ENCODE measurements at regions not wholly inside any gene's neighbourhood (a gene's known extent, or its start where the extent isn't known, plus 50 kb on each side); places are given as distances from the start of the nearest gene placed in this dataset.
"Not testable (repeated sequence)": the region's sequence is repeated elsewhere in the genome, so short reads cannot be mapped to it uniquely, and the experiment has no call there.

DNA sequence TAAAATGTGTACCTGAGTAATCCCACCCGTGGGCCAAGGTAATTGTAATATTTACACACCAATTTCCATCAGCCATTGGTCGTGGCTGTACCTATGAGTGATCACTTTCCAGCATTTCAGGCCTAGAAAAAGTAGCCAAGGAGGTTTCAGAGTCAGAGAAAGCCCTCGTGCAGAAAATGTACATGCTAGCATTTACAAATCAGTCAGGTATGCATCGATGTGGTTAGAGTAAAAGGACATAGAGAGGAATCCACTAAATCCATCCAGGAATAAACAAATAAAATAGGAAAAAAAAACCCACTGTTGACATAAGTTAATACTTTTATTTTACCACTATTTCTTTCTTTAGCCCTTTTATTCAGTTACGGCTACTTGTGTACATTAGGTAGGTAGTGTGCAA, 256.8 kb downstream of the TRIML1 start:
- H3K4me3 ChIP-seq (ENCODE audit: low read depth, low read length): no peak overlapping the region
- ChIA-PET POLR2A (no interaction called here), CTCF (no interaction called here)
- TF ChIP-seq, protein P1, sequence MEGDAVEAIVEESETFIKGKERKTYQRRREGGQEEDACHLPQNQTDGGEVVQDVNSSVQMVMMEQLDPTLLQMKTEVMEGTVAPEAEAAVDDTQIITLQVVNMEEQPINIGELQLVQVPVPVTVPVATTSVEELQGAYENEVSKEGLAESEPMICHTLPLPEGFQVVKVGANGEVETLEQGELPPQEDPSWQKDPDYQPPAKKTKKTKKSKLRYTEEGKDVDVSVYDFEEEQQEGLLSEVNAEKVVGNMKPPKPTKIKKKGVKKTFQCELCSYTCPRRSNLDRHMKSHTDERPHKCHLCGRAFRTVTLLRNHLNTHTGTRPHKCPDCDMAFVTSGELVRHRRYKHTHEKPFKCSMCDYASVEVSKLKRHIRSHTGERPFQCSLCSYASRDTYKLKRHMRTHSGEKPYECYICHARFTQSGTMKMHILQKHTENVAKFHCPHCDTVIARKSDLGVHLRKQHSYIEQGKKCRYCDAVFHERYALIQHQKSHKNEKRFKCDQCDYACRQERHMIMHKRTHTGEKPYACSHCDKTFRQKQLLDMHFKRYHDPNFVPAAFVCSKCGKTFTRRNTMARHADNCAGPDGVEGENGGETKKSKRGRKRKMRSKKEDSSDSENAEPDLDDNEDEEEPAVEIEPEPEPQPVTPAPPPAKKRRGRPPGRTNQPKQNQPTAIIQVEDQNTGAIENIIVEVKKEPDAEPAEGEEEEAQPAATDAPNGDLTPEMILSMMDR (IDR thresholded peaks at IDR 0.05; ENCODE audit: insufficient read depth, low read length, missing control alignments): no peak
- no peak for DNase-seq (ENCODE audit: low read depth, low spot score)

DNA sequence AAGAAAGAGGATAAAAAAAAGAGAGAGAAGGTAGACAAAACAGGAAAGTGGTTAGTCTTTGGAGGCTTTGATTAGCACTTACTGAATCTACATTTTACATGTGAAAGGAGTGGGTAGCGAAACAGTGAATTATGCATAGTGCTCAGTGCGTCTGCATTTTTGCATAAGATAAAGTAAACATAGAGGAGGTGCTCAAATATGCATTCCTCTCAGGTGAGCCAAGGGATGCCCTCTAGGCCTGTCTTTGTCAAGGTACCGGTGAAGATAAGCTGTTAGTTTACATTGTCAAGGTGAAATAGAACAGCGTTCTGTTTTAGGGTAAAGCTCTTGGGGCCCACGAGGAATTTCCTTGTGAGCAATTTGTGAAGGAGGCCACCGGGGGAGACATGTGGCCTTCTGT, 260.6 kb downstream of the TRIML1 start:
- TF ChIP-seq, protein P1 (IDR thresholded peaks at IDR 0.05; ENCODE audit: insufficient read depth, low read length, missing control alignments): no peak
- CTCF ChIA-PET: no interaction called here
- POLR2A ChIA-PET: no interaction called here
- DNase-seq (ENCODE audit: low read depth, low spot score): no peak
- no peak overlapping the region for H3K4me3 ChIP-seq (ENCODE audit: low read depth, low read length)

DNA sequence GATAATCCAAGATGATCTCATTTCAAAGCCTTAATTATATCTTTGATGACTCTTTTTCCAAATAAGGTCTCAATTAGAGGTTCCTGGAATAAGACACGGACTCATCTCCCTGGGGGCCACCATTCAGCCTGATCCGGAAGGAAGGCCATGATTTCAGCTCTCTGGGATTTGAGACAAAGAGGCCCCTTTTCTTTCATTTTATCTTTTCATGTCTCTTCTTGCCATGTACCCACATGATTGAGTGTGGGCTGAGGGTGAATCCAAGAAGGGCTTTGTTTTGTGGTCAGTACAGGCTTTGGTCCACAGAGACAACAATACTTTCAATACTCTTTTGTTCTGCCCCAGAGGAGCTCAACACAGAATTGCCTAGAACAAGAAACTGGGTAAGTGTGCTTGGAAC, 261.2 kb downstream of the TRIML1 start:
- ChIA-PET POLR2A (no interaction called here), CTCF (no interaction called here)
- TF ChIP-seq, protein P1 (IDR thresholded peaks at IDR 0.05; ENCODE audit: insufficient read depth, low read length, missing control alignments): no peak
- DNase-seq (ENCODE audit: low read depth, low spot score): no peak
- no peak overlapping the region for H3K4me3 ChIP-seq (ENCODE audit: low read depth, low read length)

DNA sequence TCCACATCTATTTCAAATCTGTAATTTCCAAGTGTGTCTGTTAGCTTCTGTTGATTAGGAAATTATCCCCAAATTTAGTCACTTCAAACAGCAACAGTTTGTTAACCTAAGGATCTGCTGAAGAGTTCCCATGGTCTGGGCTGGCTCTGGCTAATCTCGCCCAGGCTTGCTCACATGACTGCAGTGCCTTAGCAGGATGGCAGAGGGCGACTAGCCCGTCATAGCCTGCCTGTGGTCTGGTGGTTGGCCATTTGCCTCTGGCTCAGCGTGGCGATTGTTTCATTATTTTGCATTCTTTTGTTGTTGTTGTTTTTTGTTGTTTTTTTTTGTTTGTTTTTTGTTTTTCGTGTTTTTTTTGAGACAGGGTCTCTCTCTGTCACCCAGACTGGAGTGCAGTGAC, 264.0 kb downstream of the TRIML1 start:
- no peak for DNase-seq (ENCODE audit: low read depth, low spot score)
- ChIA-PET CTCF (no interaction called here), POLR2A (no interaction called here)
- TF ChIP-seq, protein P1 (IDR thresholded peaks at IDR 0.05; ENCODE audit: insufficient read depth, low read length, missing control alignments): no peak
- no peak overlapping the region for H3K4me3 ChIP-seq (ENCODE audit: low read depth, low read length)

DNA sequence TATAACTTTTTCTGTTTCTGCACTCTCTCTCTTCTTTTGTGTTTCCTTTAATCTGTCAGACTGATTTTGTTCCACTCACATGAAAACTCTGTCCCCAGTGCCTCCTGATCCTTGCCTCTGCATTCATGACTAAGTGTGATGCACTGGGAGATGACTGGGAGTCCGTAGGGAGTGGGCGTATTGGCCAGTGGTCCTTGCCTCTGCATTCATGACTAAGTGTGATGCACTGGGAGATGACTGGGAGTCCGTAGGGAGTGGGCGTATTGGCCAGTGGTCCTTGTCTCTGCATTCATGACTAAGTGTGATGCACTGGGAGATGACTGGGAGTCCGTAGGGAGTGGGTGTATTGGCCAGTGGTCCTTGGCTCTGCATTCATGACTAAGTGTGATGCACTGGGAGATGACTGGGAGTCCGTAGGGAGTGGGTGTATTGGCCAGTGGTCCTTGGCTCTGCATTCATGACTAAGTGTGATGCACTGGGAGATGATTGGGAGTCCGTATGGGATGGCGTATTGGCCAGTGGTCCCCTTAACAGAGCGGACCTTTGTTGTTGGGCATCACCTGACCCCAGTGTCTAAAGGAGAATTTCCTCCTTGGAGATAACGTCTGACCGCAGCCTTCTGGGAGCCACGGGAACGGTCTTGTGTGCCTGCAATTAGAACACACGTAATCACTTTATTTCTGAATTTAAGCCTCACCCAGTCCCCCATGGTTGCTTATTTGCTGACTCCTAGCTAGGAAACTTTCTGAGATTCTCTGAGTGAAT, 266.0 kb downstream of the TRIML1 start:
- CTCF ChIA-PET; DNase-seq (ENCODE audit: low read depth, low spot score); H3K4me3 ChIP-seq (ENCODE audit: low read depth, low read length); POLR2A ChIA-PET: not testable (repeated sequence)

DNA sequence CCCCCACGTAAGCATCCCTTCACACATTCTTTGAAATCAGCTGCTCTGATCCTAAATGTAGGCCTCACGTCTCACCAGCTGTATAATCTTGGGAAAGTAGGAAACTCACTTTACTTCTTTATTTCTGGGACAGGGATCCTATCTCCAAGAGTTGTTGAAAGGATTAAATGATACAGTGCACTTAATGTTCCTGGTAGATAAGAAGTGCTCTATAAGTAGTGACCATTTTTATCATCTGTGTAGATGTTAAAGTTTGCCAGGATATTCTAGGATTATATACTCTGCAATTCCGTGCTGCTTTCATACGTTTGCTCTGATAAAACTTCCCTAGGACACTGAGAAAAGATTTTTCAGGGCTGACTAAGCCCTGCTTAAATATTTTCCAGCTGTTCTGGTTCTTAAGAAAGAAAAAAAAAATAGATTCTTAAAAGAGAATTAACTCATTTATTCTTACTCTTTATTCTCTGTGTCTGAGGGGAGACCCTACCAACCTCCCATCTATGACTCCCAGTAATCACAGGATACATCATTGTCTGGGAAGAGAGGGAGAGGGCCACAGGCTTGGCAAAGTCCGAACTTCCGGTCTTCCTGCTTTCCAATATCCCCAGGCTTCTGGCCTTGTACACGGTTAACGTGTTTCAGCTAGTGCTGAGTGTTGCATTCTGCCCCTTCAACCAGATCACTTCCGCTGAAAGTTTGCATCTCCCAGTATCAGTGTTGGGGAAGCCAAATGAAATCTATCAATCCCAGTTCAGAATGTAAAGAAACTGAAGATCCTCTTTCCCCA, 269.2 kb downstream of the TRIML1 start:
- ChIA-PET CTCF (no interaction called here), POLR2A (no interaction called here)
- no peak for DNase-seq (ENCODE audit: low read depth, low spot score)
- no peak overlapping the region for H3K4me3 ChIP-seq (ENCODE audit: low read depth, low read length)
- TF ChIP-seq, protein P1 (IDR thresholded peaks at IDR 0.05; ENCODE audit: insufficient read depth, low read length, missing control alignments): no peak
